GM12874 (cell line): ENCODE measurements at regions not wholly inside any gene's neighbourhood (a gene's known extent, or its start where the extent isn't known, plus 50 kb on each side); places are given as distances from the start of the nearest gene placed in this dataset.

ENCODE experiments used
- CTCF ChIP-seq: IDR thresholded peaks from 2 replicates; pipeline ENCODE4 v1.5.1; 2011; ENCODE audit warnings: low read depth, mild to moderate bottlenecking, control low read depth, low read length, moderate library complexity; ENCODE audit not compliant: insufficient read depth

- no peak for TF ChIP-seq CTCF
Observed at GRCh38 chrX:128582036-128582435, 529.8 kb upstream of the ACTRT1 start.

GRCh38 chrX:128581615-128582014, 529.4 kb upstream of the ACTRT1 start:
- no peak for TF ChIP-seq CTCF

GRCh38 chrX:128543114-128543513, 490.9 kb upstream of the ACTRT1 start:
- no peak for TF ChIP-seq CTCF

- 0 out of 2 replicates have a peak, but pooled peaks have one; percentile 17 for TF ChIP-seq CTCF
Observed at GRCh38 chrX:128518508-128518907, 466.3 kb upstream of the ACTRT1 start.

GRCh38 chrX:128517691-128518090, 465.5 kb upstream of the ACTRT1 start:
- TF ChIP-seq CTCF, result no peak

GRCh38 chrX:128504496-128504895, 452.3 kb upstream of the ACTRT1 start:
- no peak for TF ChIP-seq CTCF

GRCh38 chrX:128464116-128464515, 411.9 kb upstream of the ACTRT1 start:
- TF ChIP-seq CTCF, result no peak

- no peak for TF ChIP-seq CTCF
Observed at GRCh38 chrX:128460835-128461234, 408.6 kb upstream of the ACTRT1 start.
